ENCODE measurements at regions not wholly inside any gene's neighbourhood (a gene's known extent, or its start where the extent isn't known, plus 50 kb on each side); places are given as distances from the start of the nearest gene placed in this dataset.

GRCh38 chr5:136655468-136655867, 290.1 kb upstream of the TRPC7 start (continued):
- no peak for TF ChIP-seq ATF3 (IDR thresholded peaks at IDR 0.05; ENCODE audit: insufficient read depth, low read depth, low read length)
- no peak for TF ChIP-seq SP1 (IDR thresholded peaks at IDR 0.05; ENCODE audit: low read depth, low read length)
- TF ChIP-seq FOSL1 (IDR thresholded peaks at IDR 0.05; ENCODE audit: insufficient read depth, low read depth, low read length), result no peak
- TF ChIP-seq CTCF (IDR thresholded peaks at IDR 0.05; ENCODE audit: control extremely low read depth in 1 of 3, insufficient read depth in 1 of 3, low read depth in 1 of 3, low read length in 3 of 3), result no peak

Data from H1 (cell line).